ENCODE measurements at regions not wholly inside any gene's neighbourhood (a gene's known extent, or its start where the extent isn't known, plus 50 kb on each side); places are given as distances from the start of the nearest gene placed in this dataset.
A peak's percentile ranks its signal among the peaks of the same experiment; 100 is the strongest.

DNA sequence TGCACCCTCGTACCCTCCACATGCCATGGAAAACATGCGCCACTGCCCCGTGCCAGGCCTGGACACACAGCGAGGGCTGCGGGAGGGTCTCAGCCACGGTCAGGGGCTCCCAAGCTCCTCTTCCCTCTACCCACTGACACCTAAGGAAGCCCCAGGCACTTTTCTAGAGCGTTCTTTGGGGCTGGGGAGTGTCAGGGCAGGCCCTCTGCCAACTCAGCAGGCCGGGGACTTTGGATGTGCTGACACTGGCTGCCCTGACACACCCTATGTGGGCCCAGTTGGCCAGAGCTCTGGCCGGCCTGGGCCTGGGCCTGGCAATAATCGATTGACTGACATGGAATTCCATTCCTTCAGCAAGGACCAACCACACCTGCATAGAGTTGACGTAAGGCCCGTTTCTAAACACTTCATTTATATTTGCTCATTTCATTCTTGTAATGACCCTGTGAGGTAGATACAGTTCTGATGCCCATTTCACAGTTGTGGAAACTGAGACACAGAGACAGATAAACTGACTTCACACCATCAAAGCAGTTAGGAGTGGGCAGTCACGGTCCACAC is 70.5 kb downstream of the ZFP36L2 start:
- TF ChIP-seq, protein P1, sequence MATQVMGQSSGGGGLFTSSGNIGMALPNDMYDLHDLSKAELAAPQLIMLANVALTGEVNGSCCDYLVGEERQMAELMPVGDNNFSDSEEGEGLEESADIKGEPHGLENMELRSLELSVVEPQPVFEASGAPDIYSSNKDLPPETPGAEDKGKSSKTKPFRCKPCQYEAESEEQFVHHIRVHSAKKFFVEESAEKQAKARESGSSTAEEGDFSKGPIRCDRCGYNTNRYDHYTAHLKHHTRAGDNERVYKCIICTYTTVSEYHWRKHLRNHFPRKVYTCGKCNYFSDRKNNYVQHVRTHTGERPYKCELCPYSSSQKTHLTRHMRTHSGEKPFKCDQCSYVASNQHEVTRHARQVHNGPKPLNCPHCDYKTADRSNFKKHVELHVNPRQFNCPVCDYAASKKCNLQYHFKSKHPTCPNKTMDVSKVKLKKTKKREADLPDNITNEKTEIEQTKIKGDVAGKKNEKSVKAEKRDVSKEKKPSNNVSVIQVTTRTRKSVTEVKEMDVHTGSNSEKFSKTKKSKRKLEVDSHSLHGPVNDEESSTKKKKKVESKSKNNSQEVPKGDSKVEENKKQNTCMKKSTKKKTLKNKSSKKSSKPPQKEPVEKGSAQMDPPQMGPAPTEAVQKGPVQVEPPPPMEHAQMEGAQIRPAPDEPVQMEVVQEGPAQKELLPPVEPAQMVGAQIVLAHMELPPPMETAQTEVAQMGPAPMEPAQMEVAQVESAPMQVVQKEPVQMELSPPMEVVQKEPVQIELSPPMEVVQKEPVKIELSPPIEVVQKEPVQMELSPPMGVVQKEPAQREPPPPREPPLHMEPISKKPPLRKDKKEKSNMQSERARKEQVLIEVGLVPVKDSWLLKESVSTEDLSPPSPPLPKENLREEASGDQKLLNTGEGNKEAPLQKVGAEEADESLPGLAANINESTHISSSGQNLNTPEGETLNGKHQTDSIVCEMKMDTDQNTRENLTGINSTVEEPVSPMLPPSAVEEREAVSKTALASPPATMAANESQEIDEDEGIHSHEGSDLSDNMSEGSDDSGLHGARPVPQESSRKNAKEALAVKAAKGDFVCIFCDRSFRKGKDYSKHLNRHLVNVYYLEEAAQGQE (IDR thresholded peaks at IDR 0.05), result no peak
- TF ChIP-seq HNF4G (IDR thresholded peaks at IDR 0.05), result peak; percentile 71
- TF ChIP-seq FOXA1 (IDR thresholded peaks at IDR 0.05), result no peak
- TF ChIP-seq SP1 (IDR thresholded peaks at IDR 0.05), result peak; percentile 89
- peak; percentile 55 to 69 for TF ChIP-seq RAD21 (IDR thresholded peaks at IDR 0.05)
- TF ChIP-seq JUND (IDR thresholded peaks at IDR 0.05), result peak; percentile 58 to 67
- peak; percentile 77 to 95 for TF ChIP-seq RXRA (IDR thresholded peaks at IDR 0.05)
- TF ChIP-seq, protein P2, sequence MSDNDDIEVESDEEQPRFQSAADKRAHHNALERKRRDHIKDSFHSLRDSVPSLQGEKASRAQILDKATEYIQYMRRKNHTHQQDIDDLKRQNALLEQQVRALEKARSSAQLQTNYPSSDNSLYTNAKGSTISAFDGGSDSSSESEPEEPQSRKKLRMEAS (IDR thresholded peaks at IDR 0.05), result peak; percentile 89
- TF ChIP-seq NR2F2 (IDR thresholded peaks at IDR 0.05), result peak; percentile 45
- peak; percentile 43 for TF ChIP-seq FOXA2 (IDR thresholded peaks at IDR 0.05)
- TF ChIP-seq, protein P3, sequence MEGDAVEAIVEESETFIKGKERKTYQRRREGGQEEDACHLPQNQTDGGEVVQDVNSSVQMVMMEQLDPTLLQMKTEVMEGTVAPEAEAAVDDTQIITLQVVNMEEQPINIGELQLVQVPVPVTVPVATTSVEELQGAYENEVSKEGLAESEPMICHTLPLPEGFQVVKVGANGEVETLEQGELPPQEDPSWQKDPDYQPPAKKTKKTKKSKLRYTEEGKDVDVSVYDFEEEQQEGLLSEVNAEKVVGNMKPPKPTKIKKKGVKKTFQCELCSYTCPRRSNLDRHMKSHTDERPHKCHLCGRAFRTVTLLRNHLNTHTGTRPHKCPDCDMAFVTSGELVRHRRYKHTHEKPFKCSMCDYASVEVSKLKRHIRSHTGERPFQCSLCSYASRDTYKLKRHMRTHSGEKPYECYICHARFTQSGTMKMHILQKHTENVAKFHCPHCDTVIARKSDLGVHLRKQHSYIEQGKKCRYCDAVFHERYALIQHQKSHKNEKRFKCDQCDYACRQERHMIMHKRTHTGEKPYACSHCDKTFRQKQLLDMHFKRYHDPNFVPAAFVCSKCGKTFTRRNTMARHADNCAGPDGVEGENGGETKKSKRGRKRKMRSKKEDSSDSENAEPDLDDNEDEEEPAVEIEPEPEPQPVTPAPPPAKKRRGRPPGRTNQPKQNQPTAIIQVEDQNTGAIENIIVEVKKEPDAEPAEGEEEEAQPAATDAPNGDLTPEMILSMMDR (IDR thresholded peaks at IDR 0.05; ENCODE audit: low read depth, low read length, missing input control), result no peak
- no peak for TF ChIP-seq TAF1 (conservative IDR thresholded peaks at IDR 0.05)
- peak; percentile 90 to 96 for TF ChIP-seq HNF4A (conservative IDR thresholded peaks at IDR 0.05)
- TF ChIP-seq YY1 (IDR thresholded peaks at IDR 0.05), result peak; percentile 80
- no peak for TF ChIP-seq GABPA (IDR thresholded peaks at IDR 0.05 in 1 of 2, conservative IDR thresholded peaks at IDR 0.05 in 1 of 2)
- no peak for TF ChIP-seq EGR1 (IDR thresholded peaks at IDR 0.05; ENCODE audit: low read depth in 2 of 2)
- TF ChIP-seq, protein P4, sequence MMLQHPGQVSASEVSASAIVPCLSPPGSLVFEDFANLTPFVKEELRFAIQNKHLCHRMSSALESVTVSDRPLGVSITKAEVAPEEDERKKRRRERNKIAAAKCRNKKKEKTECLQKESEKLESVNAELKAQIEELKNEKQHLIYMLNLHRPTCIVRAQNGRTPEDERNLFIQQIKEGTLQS (IDR thresholded peaks at IDR 0.05), result peak; percentile 47
- TF ChIP-seq, protein P5, sequence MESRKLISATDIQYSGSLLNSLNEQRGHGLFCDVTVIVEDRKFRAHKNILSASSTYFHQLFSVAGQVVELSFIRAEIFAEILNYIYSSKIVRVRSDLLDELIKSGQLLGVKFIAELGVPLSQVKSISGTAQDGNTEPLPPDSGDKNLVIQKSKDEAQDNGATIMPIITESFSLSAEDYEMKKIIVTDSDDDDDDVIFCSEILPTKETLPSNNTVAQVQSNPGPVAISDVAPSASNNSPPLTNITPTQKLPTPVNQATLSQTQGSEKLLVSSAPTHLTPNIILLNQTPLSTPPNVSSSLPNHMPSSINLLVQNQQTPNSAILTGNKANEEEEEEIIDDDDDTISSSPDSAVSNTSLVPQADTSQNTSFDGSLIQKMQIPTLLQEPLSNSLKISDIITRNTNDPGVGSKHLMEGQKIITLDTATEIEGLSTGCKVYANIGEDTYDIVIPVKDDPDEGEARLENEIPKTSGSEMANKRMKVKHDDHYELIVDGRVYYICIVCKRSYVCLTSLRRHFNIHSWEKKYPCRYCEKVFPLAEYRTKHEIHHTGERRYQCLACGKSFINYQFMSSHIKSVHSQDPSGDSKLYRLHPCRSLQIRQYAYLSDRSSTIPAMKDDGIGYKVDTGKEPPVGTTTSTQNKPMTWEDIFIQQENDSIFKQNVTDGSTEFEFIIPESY (IDR thresholded peaks at IDR 0.05), result peak; percentile 84
- DNase-seq (ENCODE audit: low spot score), result no peak
- Histone ChIP-seq H3K27me3 (ENCODE audit: control insufficient read depth in 4 of 4, insufficient read depth in 4 of 4, low read length in 3 of 4) (no peaks in the 10 kb centered on the region), H3K36me3 (ENCODE audit: control insufficient read depth in 4 of 4, insufficient read depth in 3 of 4, low read depth in 1 of 4, low read length in 3 of 4) (no peaks in the 10 kb centered on the region), H3K9ac (ENCODE audit: low read depth in 1 of 2, low read length in 2 of 2) (peak overlapping the region in 1 of 2 donors; percentile 9), H3K27ac (ENCODE audit: low read depth in 1 of 2, low read length in 2 of 2) (peak overlapping the region; percentile 55 to 84), H3K9me3 (ENCODE audit: control insufficient read depth in 4 of 4, low read length in 3 of 4) (no peaks in the 10 kb centered on the region), H3K4me3 (ENCODE audit: low read depth in 1 of 3, low read length in 3 of 3) (no peak overlapping the region), H3K4me1 (ENCODE audit: control insufficient read depth in 4 of 4, insufficient read depth in 4 of 4, low read length in 3 of 4) (peaks cover 35 to 69% (median 61%) of the 10 kb centered on the region in 4 donors)
- WGBS, result 55% methylated on average over 13 of the region's 13 CpGs

Data from liver (tissue), 8 donors.